ENCODE measurements at regions not wholly inside any gene's neighbourhood (a gene's known extent, or its start where the extent isn't known, plus 50 kb on each side); places are given as distances from the start of the nearest gene placed in this dataset.

- Mint-ChIP-seq H3K9me3 (no peaks in the 10 kb centered on the region), H3K36me3 (no peaks in the 10 kb centered on the region), H3K27ac (no peak overlapping the region), H3K4me1 (ENCODE audit: unreplicated experiment) (no peaks in the 10 kb centered on the region), H3K4me3 (no peak overlapping the region), H3K27me3 (peaks cover 15% of the 10 kb centered on the region)
- no peak for DNase-seq (ENCODE audit: extremely low spot score, unreplicated experiment)
- no peak for TF ChIP-seq CTCF (conservative IDR thresholded peaks at IDR 0.05)
Measured at GRCh38 chr3:158882445-158882844, 80.6 kb downstream of the MFSD1 start.

- no peak for TF ChIP-seq CTCF (conservative IDR thresholded peaks at IDR 0.05)
- Mint-ChIP-seq H3K27ac (no peak overlapping the region), H3K4me3 (no peak overlapping the region), H3K36me3 (no peaks in the 10 kb centered on the region), H3K4me1 (ENCODE audit: unreplicated experiment) (no peaks in the 10 kb centered on the region), H3K27me3 (peaks cover 10% of the 10 kb centered on the region), H3K9me3 (no peaks in the 10 kb centered on the region)
- DNase-seq (ENCODE audit: extremely low spot score, unreplicated experiment) = no peak
Measured at GRCh38 chr3:158896729-158897128, 94.9 kb downstream of the MFSD1 start.

GRCh38 chr3:158906749-158907148 is 104.9 kb downstream of the MFSD1 start:
- Mint-ChIP-seq H3K4me3 (no peak overlapping the region), H3K9me3 (no peaks in the 10 kb centered on the region), H3K4me1 (ENCODE audit: unreplicated experiment) (peaks cover 5% of the 10 kb centered on the region), H3K27ac (no peak overlapping the region), H3K36me3 (no peaks in the 10 kb centered on the region), H3K27me3 (peaks cover 18% of the 10 kb centered on the region)
- TF ChIP-seq CTCF (conservative IDR thresholded peaks at IDR 0.05) = no peak
- no peak for DNase-seq (ENCODE audit: extremely low spot score, unreplicated experiment)

GRCh38 chr3:158908187-158908734 is 106.4 kb downstream of the MFSD1 start:
- H3K4me3 Mint-ChIP-seq = no peak overlapping the region
- peaks cover 5% of the 10 kb centered on the region for H3K4me1 Mint-ChIP-seq (ENCODE audit: unreplicated experiment)
- H3K27me3 Mint-ChIP-seq = peaks cover 23% of the 10 kb centered on the region
- H3K27ac Mint-ChIP-seq = no peak overlapping the region
- DNase-seq (ENCODE audit: extremely low spot score, unreplicated experiment) = no peak
- no peaks in the 10 kb centered on the region for H3K9me3 Mint-ChIP-seq
- no peak for TF ChIP-seq CTCF (conservative IDR thresholded peaks at IDR 0.05)
- H3K36me3 Mint-ChIP-seq = no peaks in the 10 kb centered on the region

GRCh38 chr3:158909870-158910269 is 108.0 kb downstream of the MFSD1 start:
- no peak for DNase-seq (ENCODE audit: extremely low spot score, unreplicated experiment)
- TF ChIP-seq CTCF (conservative IDR thresholded peaks at IDR 0.05) = no peak
- Mint-ChIP-seq H3K4me1 (ENCODE audit: unreplicated experiment) (peaks cover 5% of the 10 kb centered on the region), H3K36me3 (no peaks in the 10 kb centered on the region), H3K27ac (no peak overlapping the region), H3K4me3 (no peak overlapping the region), H3K27me3 (peaks cover 23% of the 10 kb centered on the region), H3K9me3 (no peaks in the 10 kb centered on the region)

- H3K4me3 Mint-ChIP-seq = no peak overlapping the region
- no peak for TF ChIP-seq CTCF (conservative IDR thresholded peaks at IDR 0.05)
- no peak for DNase-seq (ENCODE audit: extremely low spot score, unreplicated experiment)
- no peaks in the 10 kb centered on the region for H3K9me3 Mint-ChIP-seq
- H3K27me3 Mint-ChIP-seq = peaks cover 24% of the 10 kb centered on the region
- no peaks in the 10 kb centered on the region for H3K36me3 Mint-ChIP-seq
- no peak overlapping the region for H3K27ac Mint-ChIP-seq
- H3K4me1 Mint-ChIP-seq (ENCODE audit: unreplicated experiment) = peaks cover 5% of the 10 kb centered on the region
Measured at GRCh38 chr3:158911586-158911985, 109.7 kb downstream of the MFSD1 start.
